Sciatic nerve (tissue), 2 donors: ENCODE measurements at regions not wholly inside any gene's neighbourhood (a gene's known extent, or its start where the extent isn't known, plus 50 kb on each side); places are given as distances from the start of the nearest gene placed in this dataset.

Source experiments
- ATAC-seq: fragments of 200-7000 bp; cut with Tn5 transposase; one replicate; pipeline ENCODE4 v1.9.1; 2020; ENCODE audit warnings: mild to moderate bottlenecking, moderate library complexity
- DNase-seq: peaks from one replicate; pipeline ENCODE4 v3.0.0-alpha.2; 2020; ENCODE audit warnings: low spot score
- intact Hi-C: fragments of 100-400 bp; cut with DNase I; formaldehyde crosslinking; loops from one replicate; pipeline ENCODE4 v1.14.2; 2022
- donor health status: DM: no; HTN: no; CAD: no.
- donor health status: DM: no; HTN: no; CAD: no.

- ATAC-seq (peak; percentile 85), DNase-seq (peak; percentile 71)
- intact Hi-C loops: no loop called here
Measured at GRCh38 chr20:48283470-48284110, 498.3 kb upstream of the SULF2 start.

- ATAC-seq (no peak), DNase-seq (no peak)
- intact Hi-C loops: no loop called here
Measured at GRCh38 chr20:48282591-48283228, 497.4 kb upstream of the SULF2 start.

- intact Hi-C loops: no loop called here
- DNase-seq (no peak), ATAC-seq (no peak)
Measured at GRCh38 chr20:48281501-48281900, 496.2 kb upstream of the SULF2 start.

GRCh38 chr20:48278961-48279481 is 493.7 kb upstream of the SULF2 start:
- DNase-seq (no peak), ATAC-seq (no peak)
- intact Hi-C loops: no loop called here

GRCh38 chr20:48277266-48277665 is 492.0 kb upstream of the SULF2 start:
- no peak for ATAC-seq
- DNase-seq: no peak
- intact Hi-C loops: no loop called here

- no peak for ATAC-seq
- DNase-seq: no peak
- intact Hi-C loops: no loop called here
Measured at GRCh38 chr20:48276021-48276342, 490.7 kb upstream of the SULF2 start.

- ATAC-seq (peak; percentile 34), DNase-seq (no peak)
- intact Hi-C loops: no loop called here
Measured at GRCh38 chr20:48275286-48276020, 490.2 kb upstream of the SULF2 start.

- DNase-seq (no peak), ATAC-seq (no peak)
- intact Hi-C loops: no loop called here
Measured at GRCh38 chr20:48273843-48274242, 488.6 kb upstream of the SULF2 start.

GRCh38 chr20:48270885-48271284 is 485.6 kb upstream of the SULF2 start:
- DNase-seq (no peak), ATAC-seq (no peak)
- intact Hi-C loops: no loop called here

GRCh38 chr20:48267860-48268633 is 482.8 kb upstream of the SULF2 start:
- ATAC-seq: no peak
- DNase-seq: no peak
- intact Hi-C loops: no loop called here

- no peak for ATAC-seq
Measured at GRCh38 chr20:48266571-48266970, 481.3 kb upstream of the SULF2 start.

GRCh38 chr20:48265791-48266190 is 480.5 kb upstream of the SULF2 start:
- DNase-seq (no peak), ATAC-seq (no peak)
- intact Hi-C loops: no loop called here

More at GRCh38 chr20:48266571-48266970, 481.3 kb upstream of the SULF2 start:
- intact Hi-C loops: no loop called here
- DNase-seq: no peak

GRCh38 chr20:48262955-48263354 is 477.7 kb upstream of the SULF2 start:
- intact Hi-C loops: no loop called here
- ATAC-seq: no peak
- no peak for DNase-seq

GRCh38 chr20:48262466-48262865 is 477.2 kb upstream of the SULF2 start:
- intact Hi-C loops: no loop called here
- ATAC-seq: no peak
- no peak for DNase-seq

- DNase-seq (no peak), ATAC-seq (no peak)
- intact Hi-C loops: no loop called here
Measured at GRCh38 chr20:48261398-48261910, 476.2 kb upstream of the SULF2 start.

GRCh38 chr20:48260129-48260756 is 475.0 kb upstream of the SULF2 start:
- intact Hi-C loops: no loop called here
- DNase-seq: peak; percentile 67
- ATAC-seq: peak; percentile 79

GRCh38 chr20:48259456-48259855 is 474.2 kb upstream of the SULF2 start:
- DNase-seq (no peak), ATAC-seq (no peak)
- intact Hi-C loops: no loop called here

- intact Hi-C loops: no loop called here
- ATAC-seq: no peak
- DNase-seq: no peak
Measured at GRCh38 chr20:48257833-48258232, 472.6 kb upstream of the SULF2 start.

GRCh38 chr20:48247961-48248360 is 462.7 kb upstream of the SULF2 start:
- DNase-seq (peak; percentile 27), ATAC-seq (no peak)
- intact Hi-C loops: no loop called here
